ENCODE measurements at regions not wholly inside any gene's neighbourhood (a gene's known extent, or its start where the extent isn't known, plus 50 kb on each side); places are given as distances from the start of the nearest gene placed in this dataset.

DNA sequence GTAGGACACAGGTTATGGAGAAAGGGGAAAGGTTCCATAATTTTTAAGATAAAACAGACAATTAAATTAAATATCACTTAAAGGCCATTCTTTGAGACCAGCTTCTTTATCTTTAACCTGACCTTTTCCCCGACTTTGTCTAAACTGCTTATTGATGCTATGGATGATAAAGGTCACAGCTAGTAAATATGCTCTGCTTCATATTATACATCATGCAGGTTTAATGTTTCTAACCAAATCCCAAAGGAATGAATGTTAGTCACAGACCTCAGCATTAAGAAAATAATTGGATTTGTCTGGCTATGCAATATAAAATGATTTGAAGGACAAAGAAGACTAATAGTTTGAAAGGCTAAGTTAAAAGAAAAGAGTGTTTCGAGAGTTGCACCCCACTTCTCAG lies 147.6 kb downstream of the ST8SIA4 start:
- H3K36me3 ChIP-seq (ENCODE audit: insufficient read depth, low read length): no peaks in the 10 kb centered on the region
- H4K20me1 ChIP-seq (ENCODE audit: insufficient read depth): no peaks in the 10 kb centered on the region

More for the DNA sequence above, 147.6 kb downstream of the ST8SIA4 start:
- Histone ChIP-seq H3K4me2 (ENCODE audit: low read length) (no peak overlapping the region), H3K27ac (ENCODE audit: low read length) (no peak overlapping the region), H2AFZ (ENCODE audit: low read depth, low read length) (no peak overlapping the region), H3K9ac (ENCODE audit: low read length) (no peak overlapping the region), H3F3A (ENCODE audit: insufficient read depth, low read length, poor library complexity, severe bottlenecking) (peaks cover 5% of the 10 kb centered on the region), H3K9me3 (ENCODE audit: low read length) (no peaks in the 10 kb centered on the region), H3K9me2 (ENCODE audit: insufficient read depth, low read length) (no peaks in the 10 kb centered on the region), H3K27me3 (ENCODE audit: insufficient read depth, low read depth, low read length) (no peaks in the 10 kb centered on the region), H3K79me2 (replicated peaks; ENCODE audit: insufficient read depth, low read length) (no peaks in the 10 kb centered on the region), H3K4me3 (ENCODE audit: low read length) (no peak overlapping the region)
- TF ChIP-seq, protein P1, sequence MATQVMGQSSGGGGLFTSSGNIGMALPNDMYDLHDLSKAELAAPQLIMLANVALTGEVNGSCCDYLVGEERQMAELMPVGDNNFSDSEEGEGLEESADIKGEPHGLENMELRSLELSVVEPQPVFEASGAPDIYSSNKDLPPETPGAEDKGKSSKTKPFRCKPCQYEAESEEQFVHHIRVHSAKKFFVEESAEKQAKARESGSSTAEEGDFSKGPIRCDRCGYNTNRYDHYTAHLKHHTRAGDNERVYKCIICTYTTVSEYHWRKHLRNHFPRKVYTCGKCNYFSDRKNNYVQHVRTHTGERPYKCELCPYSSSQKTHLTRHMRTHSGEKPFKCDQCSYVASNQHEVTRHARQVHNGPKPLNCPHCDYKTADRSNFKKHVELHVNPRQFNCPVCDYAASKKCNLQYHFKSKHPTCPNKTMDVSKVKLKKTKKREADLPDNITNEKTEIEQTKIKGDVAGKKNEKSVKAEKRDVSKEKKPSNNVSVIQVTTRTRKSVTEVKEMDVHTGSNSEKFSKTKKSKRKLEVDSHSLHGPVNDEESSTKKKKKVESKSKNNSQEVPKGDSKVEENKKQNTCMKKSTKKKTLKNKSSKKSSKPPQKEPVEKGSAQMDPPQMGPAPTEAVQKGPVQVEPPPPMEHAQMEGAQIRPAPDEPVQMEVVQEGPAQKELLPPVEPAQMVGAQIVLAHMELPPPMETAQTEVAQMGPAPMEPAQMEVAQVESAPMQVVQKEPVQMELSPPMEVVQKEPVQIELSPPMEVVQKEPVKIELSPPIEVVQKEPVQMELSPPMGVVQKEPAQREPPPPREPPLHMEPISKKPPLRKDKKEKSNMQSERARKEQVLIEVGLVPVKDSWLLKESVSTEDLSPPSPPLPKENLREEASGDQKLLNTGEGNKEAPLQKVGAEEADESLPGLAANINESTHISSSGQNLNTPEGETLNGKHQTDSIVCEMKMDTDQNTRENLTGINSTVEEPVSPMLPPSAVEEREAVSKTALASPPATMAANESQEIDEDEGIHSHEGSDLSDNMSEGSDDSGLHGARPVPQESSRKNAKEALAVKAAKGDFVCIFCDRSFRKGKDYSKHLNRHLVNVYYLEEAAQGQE (IDR thresholded peaks at IDR 0.05; ENCODE audit: borderline replicate concordance): no peak
- no peak for TF ChIP-seq RAD21 (conservative IDR thresholded peaks at IDR 0.05)
- no peak for TF ChIP-seq MXI1 (conservative IDR thresholded peaks at IDR 0.05; ENCODE audit: poor library complexity, severe bottlenecking)
- TF ChIP-seq EP300 (conservative IDR thresholded peaks at IDR 0.05; ENCODE audit: poor library complexity, severe bottlenecking): no peak
- no peak for TF ChIP-seq POLR2AphosphoS5 (IDR thresholded peaks at IDR 0.05)
